H1 (cell line): ENCODE measurements at regions not wholly inside any gene's neighbourhood (a gene's known extent, or its start where the extent isn't known, plus 50 kb on each side); places are given as distances from the start of the nearest gene placed in this dataset.

Experiments
- CTCF ChIA-PET: fragments of 300-600 bp; sonication (Branson Sonifier 250); formaldehyde crosslinking; loops from one replicate; lab custom pipeline; 2021; ENCODE audit not compliant: partially characterized antibody; lab: Charles Lee
- POLR2A ChIA-PET: fragments of 300-600 bp; sonication (Branson Sonifier 250); formaldehyde crosslinking; loops from one replicate; lab custom pipeline; 2021; ENCODE audit warnings: inconsistent platforms; ENCODE audit not compliant: partially characterized antibody; lab: Charles Lee
- DNase-seq, 2 experiments: peaks; one replicate each; pipeline versions ENCODE4 v3.0.0 to v3.0.0-alpha.2; 2010 to 2022; ENCODE audit warnings: low spot score in 2 of 2, low read depth in 1 of 2, mixed read lengths in 1 of 2
- FAIRE-seq: peaks from 2 replicates; lab custom pipeline; 2011; peaks lifted over from hg19 to GRCh38; lab: Jason Lieb, UNC
- H2AFZ ChIP-seq: 2 replicates; pipeline ENCODE4 v1.8.1; 2012; ENCODE audit warnings: low read length, inconsistent platforms
- H2AK5ac ChIP-seq: 2 replicates; pipeline ENCODE4 v1.6.1; 2013; ENCODE audit warnings: low read depth, low read length
- H2BK120ac ChIP-seq: replicated peaks from 2 replicates; pipeline ENCODE3; 2013; ENCODE audit warnings: low read depth, low read length, inconsistent platforms
- H2BK12ac ChIP-seq: 2 replicates; pipeline ENCODE4 v1.6.1; 2013; ENCODE audit warnings: low read depth, low read length
- H2BK15ac ChIP-seq: 2 replicates; pipeline ENCODE4 v1.6.1; 2013; ENCODE audit warnings: low read length
- H2BK20ac ChIP-seq: 2 replicates; pipeline ENCODE4 v1.6.1; 2013; ENCODE audit warnings: low read length
- H2BK5ac ChIP-seq: 2 replicates; pipeline ENCODE4 v1.6.1; 2013; ENCODE audit warnings: low read depth, low read length
- H3K14ac ChIP-seq: 2 replicates; pipeline ENCODE4 v1.6.1; 2013; ENCODE audit warnings: inconsistent platforms; ENCODE audit not compliant: insufficient read length
- H3K18ac ChIP-seq: 2 replicates; pipeline ENCODE4 v1.6.1; 2013; ENCODE audit warnings: low read length; ENCODE audit errors: extremely low read depth
- H3K23ac ChIP-seq: 2 replicates; pipeline ENCODE4 v1.6.1; 2013; ENCODE audit warnings: inconsistent platforms; ENCODE audit not compliant: insufficient read length
- H3K23me2 ChIP-seq: 2 replicates; pipeline ENCODE4 v1.6.1; 2013; ENCODE audit warnings: low read depth, low read length
- H3K27ac ChIP-seq: 2 replicates; pipeline ENCODE4 v1.6.1; 2011; ENCODE audit warnings: low read depth, low read length, inconsistent platforms
- H3K27me3 ChIP-seq, 4 experiments: replicated peaks in 1 of 4; 1 replicate in 1 of 4; 2 replicates in 3 of 4; pipeline versions ENCODE4 v1.6.1 to v1.8.1; 2011 to 2013; ENCODE audit warnings: low read length in 3 of 4, mild to moderate bottlenecking in 3 of 4, inconsistent platforms in 2 of 4, mixed read lengths in 2 of 4, moderate library complexity in 1 of 4; ENCODE audit not compliant: control insufficient read depth in 3 of 4, insufficient read depth in 3 of 4; ENCODE audit errors: extremely low read depth in 1 of 4
- H3K36me3 ChIP-seq, 4 experiments: 2 replicates each; pipeline versions ENCODE4 v1.6.1 to v1.8.1; 2011 to 2013; ENCODE audit warnings: mild to moderate bottlenecking in 4 of 4, low read length in 3 of 4, moderate library complexity in 2 of 4, control low read depth in 1 of 4, inconsistent platforms in 1 of 4; ENCODE audit not compliant: insufficient read depth in 4 of 4, control insufficient read depth in 2 of 4
- H3K4ac ChIP-seq: replicated peaks from 2 replicates; pipeline ENCODE3; 2013; ENCODE audit warnings: low read length, low read depth, mixed read lengths, inconsistent platforms; ENCODE audit not compliant: insufficient read length
- H3K4me1 ChIP-seq, 4 experiments: replicated peaks in 1 of 4; 1 replicate in 1 of 4; 2 replicates in 3 of 4; pipeline versions ENCODE4 v1.6.1 to v1.8.1; 2011 to 2013; ENCODE audit warnings: low read length in 3 of 4, inconsistent platforms in 2 of 4, mixed read lengths in 1 of 4; ENCODE audit not compliant: insufficient read depth in 4 of 4, control insufficient read depth in 3 of 4
- H3K4me2 ChIP-seq, 2 experiments: 2 replicates each; pipeline versions ENCODE4 v1.6.1 to v1.8.1; 2011 to 2013; ENCODE audit warnings: low read depth in 2 of 2, low read length in 2 of 2, control low read depth in 1 of 2, inconsistent platforms in 1 of 2, mild to moderate bottlenecking in 1 of 2; ENCODE audit not compliant: insufficient read depth in 1 of 2
- H3K4me3 ChIP-seq, 4 experiments: fragments of 200-600, 300-600 bp in 1 of 4; sonication (generic), shearing (Covaris generic), sonication (Bioruptor Twin) in 1 of 4; 2 replicates each; pipeline versions ENCODE4 v1.5.1 to v1.8.1; 2011 to 2016; ENCODE audit warnings: low read length in 4 of 4, low read depth in 3 of 4, control low read depth in 2 of 4, inconsistent platforms in 2 of 4, mild to moderate bottlenecking in 2 of 4, mixed read lengths in 1 of 4, moderate library complexity in 1 of 4; ENCODE audit not compliant: insufficient read depth in 2 of 4; ENCODE audit errors: extremely low read depth in 1 of 4
- H3K56ac ChIP-seq: replicated peaks from 2 replicates; pipeline ENCODE3; 2013; ENCODE audit warnings: low read depth, mild to moderate bottlenecking, mixed read lengths, low read length, inconsistent platforms; ENCODE audit not compliant: insufficient read length
- H3K79me1 ChIP-seq: 2 replicates; pipeline ENCODE4 v1.6.1; 2013; ENCODE audit warnings: low read depth, low read length, control low read depth
- H3K79me2 ChIP-seq, 2 experiments: 2 replicates each; pipeline versions ENCODE4 v1.6.1 to v1.8.1; 2012 to 2013; ENCODE audit warnings: low read length in 2 of 2, mild to moderate bottlenecking in 2 of 2, inconsistent platforms in 1 of 2; ENCODE audit not compliant: insufficient read depth in 2 of 2, control insufficient read depth in 1 of 2
- H3K9ac ChIP-seq, 4 experiments: replicated peaks in 1 of 4; 1 replicate in 1 of 4; 2 replicates in 3 of 4; pipeline versions ENCODE4 v1.6.1 to v1.8.1; 2011 to 2013; ENCODE audit warnings: low read depth in 3 of 4, low read length in 3 of 4, control low read depth in 2 of 4, mild to moderate bottlenecking in 2 of 4, moderate library complexity in 2 of 4, inconsistent platforms in 1 of 4; ENCODE audit errors: extremely low read depth in 1 of 4
- H3K9me3 ChIP-seq, 2 experiments: 2 replicates each; pipeline versions ENCODE4 v1.6.1 to v1.8.1; 2012 to 2013; ENCODE audit warnings: mild to moderate bottlenecking in 2 of 2, moderate library complexity in 2 of 2, control low read depth in 1 of 2, inconsistent platforms in 1 of 2, low read depth in 1 of 2, low read length in 1 of 2, mixed read lengths in 1 of 2; ENCODE audit not compliant: insufficient read depth in 2 of 2
- H4K20me1 ChIP-seq, 2 experiments: replicated peaks in 1 of 2; 2 replicates each; pipeline versions ENCODE3 to v1.8.1; 2011 to 2013; ENCODE audit warnings: inconsistent platforms in 2 of 2, low read length in 2 of 2, mild to moderate bottlenecking in 1 of 2; ENCODE audit not compliant: insufficient read depth in 2 of 2, control insufficient read depth in 1 of 2
- H4K5ac ChIP-seq: 2 replicates; pipeline ENCODE4 v1.6.1; 2013; ENCODE audit warnings: low read length, low read depth, mixed read lengths, inconsistent platforms; ENCODE audit not compliant: insufficient read length
- H4K8ac ChIP-seq: 2 replicates; pipeline ENCODE4 v1.8.0; 2013; ENCODE audit warnings: mild to moderate bottlenecking, moderate library complexity, low read length, inconsistent platforms; ENCODE audit not compliant: insufficient read depth; ENCODE audit errors: extremely low read depth
- H4K91ac ChIP-seq: replicated peaks from 2 replicates; pipeline ENCODE3; 2013; ENCODE audit warnings: low read length, mixed read lengths, inconsistent platforms; ENCODE audit not compliant: insufficient read length
- ASH2L ChIP-seq: fragments of 200-600, 300-600 bp; sonication (generic); IDR thresholded peaks from one replicate; pipeline ENCODE4 v1.7.1; 2017; ENCODE audit warnings: low read length
- CBX8 ChIP-seq: fragments of 300-800, 300-1000 bp; sonication (generic); IDR thresholded peaks from 2 replicates; pipeline ENCODE4 v1.7.1; 2016; ENCODE audit warnings: low read depth, low read length, borderline replicate concordance
- EGR1 ChIP-seq: IDR thresholded peaks from 2 replicates; pipeline ENCODE4 v1.6.1; 2011; ENCODE audit warnings: low read depth, low read length, borderline replicate concordance
- EZH2 ChIP-seq: fragments of 200-600 bp; sonication (generic); IDR thresholded peaks from 2 replicates; pipeline ENCODE4 v1.7.1; 2012; ENCODE audit warnings: low read depth, mild to moderate bottlenecking, moderate library complexity, low read length, inconsistent platforms; ENCODE audit not compliant: severe bottlenecking
- KDM4A ChIP-seq: IDR thresholded peaks from one replicate; pipeline ENCODE4 v1.7.1; 2012; ENCODE audit warnings: low read depth, mild to moderate bottlenecking, moderate library complexity, low read length, inconsistent platforms; ENCODE audit not compliant: severe bottlenecking
- NANOG ChIP-seq: IDR thresholded peaks from 2 replicates; pipeline ENCODE4 v1.6.1; 2011; ENCODE audit warnings: low read length, low read depth, mild to moderate bottlenecking, inconsistent platforms; ENCODE audit not compliant: insufficient read depth, poor library complexity, severe bottlenecking
- POU5F1 ChIP-seq: IDR thresholded peaks from 2 replicates; pipeline ENCODE4 v1.6.1; 2011; ENCODE audit warnings: low read depth, mild to moderate bottlenecking, low read length, moderate library complexity
- RBBP5 ChIP-seq: IDR thresholded peaks from 2 replicates; pipeline ENCODE4 v1.7.1; 2012; ENCODE audit warnings: low read depth, mild to moderate bottlenecking, inconsistent platforms, low read length, moderate library complexity, borderline replicate concordance
- SIN3A ChIP-seq, 2 experiments: IDR thresholded peaks in 1 of 2; conservative IDR thresholded peaks in 1 of 2; 2 replicates each; pipeline ENCODE4 v1.6.1; 2011 to 2012; ENCODE audit warnings: low read length in 2 of 2, improper control_type of control experiment in 1 of 2, low read depth in 1 of 2, mild to moderate bottlenecking in 1 of 2
- YY1 ChIP-seq: IDR thresholded peaks from 2 replicates; pipeline ENCODE4 v1.6.1; 2011; ENCODE audit warnings: low read depth, mild to moderate bottlenecking, low read length
- ZNF274 ChIP-seq: IDR thresholded peaks from 2 replicates; pipeline ENCODE4 v1.7.0; 2012; ENCODE audit warnings: low read length, borderline replicate concordance; ENCODE audit errors: extremely low read depth
- WGBS, 2 experiments: shearing (Covaris generic) in 1 of 2; methylation state at CpG; one replicate each; pipeline versions ENCODE4 v1.1.6 to v1.1.7; 2013 to 2015; ENCODE audit warnings: low lambda C conversion rate in 2 of 2, mixed read lengths in 2 of 2, inconsistent platforms in 1 of 2, low coverage in 1 of 2, missing lambda C conversion rate in 1 of 2; ENCODE audit not compliant: insufficient replicate concordance in 2 of 2, insufficient coverage in 1 of 2, insufficient read length in 1 of 2; ENCODE audit errors: extremely low coverage in 1 of 2, missing lambda C conversion rate in 1 of 2; 5-methylcytosine and 5-hydroxymethylcytosine counted together
- TF ChIP-seq, protein P1 (sequence below): IDR thresholded peaks from 2 replicates; pipeline ENCODE4 v1.6.1; 2012; ENCODE audit warnings: inconsistent platforms

DNA sequence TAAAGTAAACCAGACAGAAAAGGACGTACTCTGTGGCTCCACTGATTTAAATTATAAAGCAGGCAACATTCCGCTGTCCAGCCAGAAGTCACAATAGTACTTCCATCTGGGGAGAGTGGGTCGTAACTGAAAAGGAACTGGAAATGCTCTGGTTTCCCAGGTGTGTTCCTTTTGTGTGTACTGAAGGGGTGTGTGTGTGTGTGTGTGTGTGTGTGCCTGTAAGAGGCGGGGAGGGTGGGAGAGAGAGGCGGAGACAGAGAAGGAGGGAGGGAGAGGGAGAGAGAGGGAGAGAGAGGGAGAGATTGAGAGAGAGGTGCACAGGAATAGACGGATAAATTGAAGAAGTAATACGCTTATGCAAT lies 178.4 kb upstream of the ZNF184 start:
- Histone ChIP-seq H3K56ac (no peak overlapping the region), H2BK120ac (no peak overlapping the region), H3K79me1 (no peaks in the 10 kb centered on the region), H4K91ac (no peak overlapping the region), H3K9ac (peak overlapping the region in 2 of 4 experiments; percentile 39 to 41; a peak in 2 of 7 replicates), H3K4ac (no peak overlapping the region), H2BK12ac (no peak overlapping the region; the same call in 1 of the 2 replicates), H3K4me2 (peak overlapping the region; percentile 40 to 66), H3K23ac (no peak overlapping the region), H4K20me1 (no peaks in the 10 kb centered on the region), H4K8ac (no peak overlapping the region), H2BK20ac (no peak overlapping the region), H3K23me2 (peaks cover 5% of the 10 kb centered on the region; the same call in 1 of the 2 replicates), H2AFZ (peak overlapping the region; percentile 93), H3K27ac (no peak overlapping the region), H3K9me3 (peaks cover 0 to 15% of the 10 kb centered on the region in 2 experiments; a peak in 1 of 4 replicates), H3K18ac (no peak overlapping the region), H4K5ac (no peak overlapping the region), H3K14ac (no peak overlapping the region), H2AK5ac (no peak overlapping the region), H3K4me3 (peak overlapping the region; percentile 76 to 94 (median 85)), H2BK5ac (peak overlapping the region; percentile 27; the same call in 1 of the 2 replicates), H3K27me3 (no peaks in the 10 kb centered on the region), H3K4me1 (no peaks in the 10 kb centered on the region), H3K79me2 (no peaks in the 10 kb centered on the region), H3K36me3 (no peaks in the 10 kb centered on the region), H2BK15ac (no peak overlapping the region)
- ChIA-PET POLR2A (no interaction called here), CTCF (no interaction called here)
- TF ChIP-seq CBX8 (no peak), ASH2L (peak; percentile 76), KDM4A (peak; percentile 75), YY1 (0 out of 2 replicates have a peak, but pooled peaks have one; percentile 21), NANOG (no peak), ZNF274 (no peak), EGR1 (peak; percentile 44; the same call in 1 of the 2 replicates), SIN3A (conservative IDR thresholded peaks at IDR 0.05 in 1 of 2, IDR thresholded peaks at IDR 0.05 in 1 of 2; ENCODE audit: low read depth in 1 of 2, low read length in 2 of 2) (0 out of 4 replicates have a peak, but pooled peaks of 1 of the 2 experiments have one; percentile 50), RBBP5 (peak; percentile 33; the same call in 1 of the 2 replicates), POU5F1 (no peak), EZH2 (no peak)
- TF ChIP-seq, protein P1, sequence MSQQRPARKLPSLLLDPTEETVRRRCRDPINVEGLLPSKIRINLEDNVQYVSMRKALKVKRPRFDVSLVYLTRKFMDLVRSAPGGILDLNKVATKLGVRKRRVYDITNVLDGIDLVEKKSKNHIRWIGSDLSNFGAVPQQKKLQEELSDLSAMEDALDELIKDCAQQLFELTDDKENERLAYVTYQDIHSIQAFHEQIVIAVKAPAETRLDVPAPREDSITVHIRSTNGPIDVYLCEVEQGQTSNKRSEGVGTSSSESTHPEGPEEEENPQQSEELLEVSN, result no peak
- FAIRE-seq, result no peak
- DNase-seq, result no peak
- whole genome bisulfite sequencing, 2 experiments, result 3% methylated on average over 7 of the region's 7 CpGs; no CpG with 5 or more reads in 1 of the 2 experiments
